GM10248 (cell line): ENCODE measurements at regions not wholly inside any gene's neighbourhood (a gene's known extent, or its start where the extent isn't known, plus 50 kb on each side); places are given as distances from the start of the nearest gene placed in this dataset.

Experiments used
- CTCF ChIA-PET: fragments of 300-600 bp; sonication (Branson Sonifier 250); formaldehyde crosslinking; extraction: SDS; loops from one replicate; lab custom pipeline; 2021; ENCODE audit warnings: antibody characterized with exemption; lab: Yijun Ruan, JAX
- POLR2A ChIA-PET: fragments of 350-650 bp; sonication (Branson Sonifier 250); formaldehyde crosslinking; extraction: SDS; loops from one replicate; lab custom pipeline; 2020; ENCODE audit warnings: antibody characterized with exemption; lab: Yijun Ruan, JAX
- DNase-seq: peaks from one replicate; pipeline ENCODE4 v3.0.0; 2012; ENCODE audit errors: extremely low spot score
- TF ChIP-seq, protein P1 (sequence below): IDR thresholded peaks from 2 replicates; pipeline ENCODE4 v1.5.1; 2012; ENCODE audit warnings: mild to moderate bottlenecking, low read depth; ENCODE audit errors: extremely low read depth, missing control alignments, control extremely low read depth

DNA sequence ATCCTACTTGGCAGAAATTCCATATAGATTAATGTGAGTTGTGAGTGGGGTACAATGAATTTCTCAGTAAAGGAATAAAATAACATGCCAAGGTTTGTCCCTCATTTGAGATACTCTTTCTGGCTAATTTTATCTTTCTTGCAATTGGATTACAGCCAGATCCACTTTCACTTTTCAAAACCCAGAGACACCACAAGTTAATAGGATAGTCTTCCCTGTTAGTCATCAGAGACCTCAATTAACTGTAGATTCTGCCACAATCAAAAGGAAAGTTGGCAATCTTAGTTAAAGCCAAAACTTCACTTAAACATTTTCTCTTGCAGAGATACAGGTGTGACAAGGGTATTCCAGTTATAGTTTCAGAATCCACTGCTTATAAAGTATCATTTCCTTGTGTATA is 91.4 kb upstream of the PHYHIPL start:
- CTCF ChIA-PET, result interaction anchor here (1.6 kb wide), 1 partner anchor 49 kb away, joined by 4 read pairs; no protein-coding TSS in a partner anchor
- TF ChIP-seq, protein P1, sequence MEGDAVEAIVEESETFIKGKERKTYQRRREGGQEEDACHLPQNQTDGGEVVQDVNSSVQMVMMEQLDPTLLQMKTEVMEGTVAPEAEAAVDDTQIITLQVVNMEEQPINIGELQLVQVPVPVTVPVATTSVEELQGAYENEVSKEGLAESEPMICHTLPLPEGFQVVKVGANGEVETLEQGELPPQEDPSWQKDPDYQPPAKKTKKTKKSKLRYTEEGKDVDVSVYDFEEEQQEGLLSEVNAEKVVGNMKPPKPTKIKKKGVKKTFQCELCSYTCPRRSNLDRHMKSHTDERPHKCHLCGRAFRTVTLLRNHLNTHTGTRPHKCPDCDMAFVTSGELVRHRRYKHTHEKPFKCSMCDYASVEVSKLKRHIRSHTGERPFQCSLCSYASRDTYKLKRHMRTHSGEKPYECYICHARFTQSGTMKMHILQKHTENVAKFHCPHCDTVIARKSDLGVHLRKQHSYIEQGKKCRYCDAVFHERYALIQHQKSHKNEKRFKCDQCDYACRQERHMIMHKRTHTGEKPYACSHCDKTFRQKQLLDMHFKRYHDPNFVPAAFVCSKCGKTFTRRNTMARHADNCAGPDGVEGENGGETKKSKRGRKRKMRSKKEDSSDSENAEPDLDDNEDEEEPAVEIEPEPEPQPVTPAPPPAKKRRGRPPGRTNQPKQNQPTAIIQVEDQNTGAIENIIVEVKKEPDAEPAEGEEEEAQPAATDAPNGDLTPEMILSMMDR, result no peak
- POLR2A ChIA-PET, result no interaction called here
- DNase-seq, result no peak

DNA sequence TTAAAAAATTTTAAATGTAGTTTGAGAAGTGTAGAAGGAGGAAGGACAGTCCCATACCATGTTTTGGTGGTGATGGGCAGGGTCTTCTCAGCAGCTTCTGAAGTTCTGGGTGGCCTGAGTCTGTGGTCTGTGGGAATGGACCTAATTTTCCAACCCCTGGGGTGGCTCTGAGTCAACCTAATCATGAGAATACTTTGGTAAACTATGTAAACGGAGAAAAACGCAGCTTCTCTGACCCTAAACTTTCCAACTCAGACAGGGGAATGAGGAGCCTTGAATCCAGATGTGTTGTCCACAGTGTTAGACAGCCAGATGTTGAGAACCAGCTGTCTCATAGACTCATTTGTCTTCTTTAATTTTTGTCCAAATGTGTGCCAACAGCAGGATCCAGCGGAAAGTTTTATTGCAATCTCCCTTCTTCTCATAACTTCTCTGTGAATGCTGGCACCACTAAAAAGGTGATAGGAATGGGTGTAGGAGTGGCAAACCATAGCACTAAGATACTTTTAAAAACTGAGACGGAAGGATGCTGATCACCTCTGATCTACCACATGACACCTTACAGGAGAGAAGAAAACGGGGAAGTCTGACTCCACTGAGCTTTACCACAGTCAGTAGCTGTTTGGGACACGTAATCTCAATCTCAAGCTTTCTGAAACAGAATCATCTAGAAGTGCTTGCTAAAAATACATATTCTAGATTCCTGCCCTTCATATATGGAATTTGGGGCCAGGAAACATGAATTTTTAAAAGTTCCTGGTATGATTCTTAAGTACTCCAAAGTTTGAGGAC is 90.5 kb upstream of the PHYHIPL start:
- no peak for DNase-seq
- TF ChIP-seq, protein P1, result no peak
- POLR2A ChIA-PET, result no interaction called here
- CTCF ChIA-PET, result interaction anchor here (0.9 to 10.8 kb wide), 8 partner anchors 9 to 139 kb away, joined by 3 to 82 read pairs (median 3); no protein-coding TSS in a partner anchor

DNA sequence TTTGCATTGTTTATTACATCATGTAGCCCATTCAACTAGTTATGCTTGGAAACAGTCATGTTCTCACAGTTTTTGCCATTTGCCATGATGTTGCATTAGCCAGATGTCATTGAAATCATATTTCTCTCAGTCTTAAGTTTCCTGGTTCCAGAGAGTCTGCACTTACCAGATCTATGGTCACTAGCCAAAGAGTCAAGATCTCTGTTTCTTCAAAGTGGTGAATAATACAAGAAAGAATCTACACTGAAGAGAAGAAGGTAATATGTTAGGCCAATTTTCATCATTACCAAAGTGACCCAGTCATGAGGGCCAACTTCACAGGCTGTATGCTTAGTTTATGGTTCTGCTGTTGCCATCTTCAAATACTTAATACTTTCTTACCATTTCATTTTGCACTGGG is 89.0 kb upstream of the PHYHIPL start:
- no peak for DNase-seq
- CTCF ChIA-PET, result interaction anchor here (1.1 to 10.8 kb wide), 4 partner anchors 10 to 23 kb away, joined by 3 to 82 read pairs (median 4); no protein-coding TSS in a partner anchor
- TF ChIP-seq, protein P1, result no peak
- POLR2A ChIA-PET, result no interaction called here

DNA sequence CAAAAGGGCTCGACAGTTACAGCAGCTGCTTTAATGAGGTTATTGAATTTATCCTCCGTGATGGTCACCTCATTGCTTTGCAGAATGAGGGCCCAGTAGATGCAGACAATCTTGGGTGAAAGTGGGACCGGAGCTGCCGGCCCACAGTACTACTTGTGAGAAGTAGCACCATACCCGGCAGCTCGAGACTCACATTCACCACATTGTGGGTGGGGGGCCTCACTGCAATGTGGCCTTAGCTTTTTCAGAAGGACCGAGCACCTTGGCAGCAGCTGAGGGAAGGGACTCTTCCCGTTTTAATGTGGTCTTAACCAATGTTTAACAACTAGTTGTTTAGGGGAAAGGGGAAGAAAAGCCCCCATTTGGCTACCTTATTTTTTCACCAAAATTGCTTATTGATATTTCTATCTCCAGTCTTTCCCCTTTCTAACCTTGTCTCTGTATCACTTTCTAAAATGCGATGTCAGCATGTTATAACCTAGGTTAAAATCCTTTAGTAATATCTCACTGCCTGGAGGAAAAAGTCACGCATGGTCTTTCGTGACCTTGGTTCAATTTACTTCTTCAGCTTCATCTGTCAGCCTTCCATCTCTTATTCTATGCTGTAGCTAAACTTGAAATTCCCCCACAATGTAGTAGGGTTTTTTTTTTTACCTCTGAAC is 87.4 kb upstream of the PHYHIPL start:
- ChIA-PET CTCF (interaction anchor here (1.0 to 10.8 kb wide), 2 partner anchors 12 to 13 kb away, joined by 3 to 82 read pairs; no protein-coding TSS in a partner anchor), POLR2A (no interaction called here)

DNA sequence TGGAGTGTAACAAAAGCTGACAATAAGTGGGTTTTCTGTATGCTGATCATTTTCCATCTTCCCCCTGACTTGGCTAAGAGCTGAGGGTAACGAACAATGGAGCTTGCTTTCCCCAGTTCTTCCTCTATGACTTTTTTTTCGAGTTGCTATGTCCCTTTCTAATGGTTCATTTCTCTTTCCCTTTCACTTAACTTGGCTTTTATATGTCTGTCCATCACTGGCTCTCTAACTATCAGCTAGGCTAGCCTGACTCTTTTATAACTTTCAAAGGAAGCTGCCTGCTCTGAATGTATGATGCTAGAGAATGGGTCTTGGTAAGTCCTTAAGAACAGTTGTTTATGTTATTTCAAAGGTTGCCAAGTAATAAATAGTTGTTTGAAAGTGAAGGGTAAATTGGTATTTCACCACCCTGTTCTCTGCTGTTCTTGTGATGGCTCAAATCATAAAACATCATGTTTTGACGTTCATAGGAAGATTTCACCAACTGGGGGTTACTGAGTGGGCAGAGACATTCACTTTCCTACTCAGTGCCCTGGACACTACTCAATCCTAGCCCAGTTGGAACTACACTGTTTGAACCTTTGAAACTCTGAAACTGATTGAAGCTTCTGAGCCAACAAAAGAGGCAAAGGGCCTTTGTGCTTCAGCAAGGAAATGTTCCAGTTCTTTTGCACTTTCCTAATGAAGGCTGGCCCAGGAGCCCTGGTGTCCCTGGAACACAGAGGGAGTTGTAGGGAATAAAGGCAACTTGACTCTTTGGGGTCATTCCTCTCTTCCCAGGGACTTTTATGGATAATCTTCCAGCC is 85.4 kb upstream of the PHYHIPL start:
- TF ChIP-seq, protein P1, result no peak
- POLR2A ChIA-PET, result no interaction called here
- DNase-seq, result no peak
- CTCF ChIA-PET, result interaction anchor here (1.1 to 10.8 kb wide), 4 partner anchors 10 to 49 kb away, joined by 3 to 82 read pairs (median 8); no protein-coding TSS in a partner anchor

More for the DNA sequence above, 87.4 kb upstream of the PHYHIPL start:
- TF ChIP-seq, protein P1, result no peak
- no peak for DNase-seq

DNA sequence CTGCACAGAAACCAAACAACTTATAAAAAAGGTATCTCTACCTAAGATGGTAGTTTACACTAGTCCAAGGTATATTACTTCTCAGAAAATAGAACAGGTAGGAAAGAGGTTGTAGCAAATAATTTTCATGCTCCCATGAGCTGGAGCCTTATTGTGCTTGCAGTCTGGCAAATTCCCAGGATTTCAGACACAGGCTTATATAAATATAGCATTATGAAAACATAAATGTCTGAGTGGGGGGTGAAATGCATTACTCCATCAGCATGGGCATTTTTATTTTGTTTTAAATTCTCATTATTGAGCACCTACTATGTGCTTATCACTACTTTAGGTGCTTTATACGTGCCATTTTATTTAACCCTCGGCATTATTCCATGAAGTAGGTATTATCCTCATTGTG is 83.0 kb upstream of the PHYHIPL start:
- no peak for DNase-seq
- TF ChIP-seq, protein P1, result no peak
- CTCF ChIA-PET, result interaction anchor here (0.9 to 10.8 kb wide), 7 partner anchors 9 to 141 kb away, joined by 3 to 82 read pairs (median 5); no protein-coding TSS in a partner anchor
- POLR2A ChIA-PET, result no interaction called here
